Esophagus muscularis mucosa (tissue), 4 donors: ENCODE measurements at regions not wholly inside any gene's neighbourhood (a gene's known extent, or its start where the extent isn't known, plus 50 kb on each side); places are given as distances from the start of the nearest gene placed in this dataset.

ENCODE experiments used
- DNase-seq: peaks from one replicate; pipeline ENCODE4 v3.0.0-alpha.2; 2017; ENCODE audit errors: extremely low spot score
- H3K27ac ChIP-seq, 4 donors: fragments of 200-600 bp; sonication (generic); replicated peaks in 1 of 4; 1 replicate in 3 of 4; 2 replicates in 1 of 4; pipeline ENCODE4 v1.5.1; 2016 to 2019; ENCODE audit warnings: mild to moderate bottlenecking in 1 of 4
- H3K27me3 ChIP-seq, 4 donors: fragments of 200-600 bp; sonication (generic); one replicate each; pipeline versions ENCODE4 v1.5.1 to v1.6.0; 2016 to 2019
- H3K36me3 ChIP-seq, 4 donors: fragments of 200-600 bp; sonication (generic); one replicate each; pipeline ENCODE4 v1.5.1; 2016 to 2019
- H3K4me1 ChIP-seq, 4 donors: fragments of 200-600 bp; sonication (generic); one replicate each; pipeline ENCODE4 v1.5.1; 2016 to 2019
- H3K4me3 ChIP-seq, 4 donors: fragments of 200-600 bp; sonication (generic); 1 replicate in 2 of 4; 2 replicates in 2 of 4; pipeline ENCODE4 v1.5.1; 2016 to 2019; ENCODE audit warnings: mild to moderate bottlenecking in 4 of 4, moderate library complexity in 1 of 4
- H3K9me3 ChIP-seq, 4 donors: fragments of 200-600 bp; sonication (generic); 1 replicate in 3 of 4; 2 replicates in 1 of 4; pipeline ENCODE4 v1.5.1; 2016 to 2019
- EP300 ChIP-seq: sonication (generic); formaldehyde crosslinking; IDR thresholded peaks from one replicate; pipeline ENCODE4 v1.6.1; 2017; ENCODE audit warnings: antibody characterized with exemption
- POLR2A ChIP-seq: fragments of 450-650 bp; IDR thresholded peaks from one replicate; pipeline ENCODE4 v1.6.1; 2017; ENCODE audit warnings: antibody characterized with exemption, moderate library complexity, mild to moderate bottlenecking, low read depth
- POLR2AphosphoS5 ChIP-seq, 2 donors: sonication (generic); formaldehyde crosslinking; IDR thresholded peaks; one replicate each; pipeline ENCODE4 v1.6.1; 2017; ENCODE audit warnings: antibody characterized with exemption in 2 of 2
- WGBS: methylation state at CpG from one replicate; pipeline ENCODE4 v1.1.5; 2018; 5-methylcytosine and 5-hydroxymethylcytosine counted together
- intact Hi-C: fragments of 100-400 bp; cut with DNase I; formaldehyde crosslinking; loops from one replicate; pipeline ENCODE4 v1.15.1; 2023
- TF ChIP-seq, protein P1 (sequence below), 3 experiments: fragments of 200-600 bp in 2 of 3; fragments of 450-650 bp in 1 of 3; sonication (generic) in 2 of 3; IDR thresholded peaks; one replicate each; pipeline ENCODE4 v1.5.1; 2017 to 2019; ENCODE audit warnings: antibody characterized with exemption in 3 of 3, mild to moderate bottlenecking in 2 of 3, moderate library complexity in 1 of 3

DNA sequence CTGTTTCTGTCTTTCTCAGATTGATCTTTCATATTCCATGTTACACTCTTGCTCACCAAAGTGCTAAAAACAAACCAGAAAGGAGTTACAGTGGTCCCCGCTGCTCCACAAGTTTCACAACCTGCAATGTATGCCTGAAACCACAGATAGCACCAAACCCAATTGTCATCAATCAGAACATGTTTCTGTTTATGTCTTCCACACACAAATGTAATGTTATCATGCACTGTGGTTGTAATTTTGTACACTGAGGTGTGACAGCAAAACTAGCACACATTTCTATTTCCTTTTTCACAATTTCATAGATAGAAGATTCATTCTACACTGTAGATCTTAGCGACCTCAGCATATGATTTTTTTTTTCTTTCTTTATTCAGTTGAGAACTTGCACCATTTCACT, 1045.9 kb upstream of the RAG2 start:
- intact Hi-C loops, result no loop called here
- no peaks in the 10 kb centered on the region for H3K27me3 ChIP-seq
- DNase-seq, result no peak
- H3K36me3 ChIP-seq, result no peaks in the 10 kb centered on the region
- H3K27ac ChIP-seq, result no peak overlapping the region
- no peak overlapping the region for H3K4me3 ChIP-seq
- 84% methylated on average over 2 of the region's 2 CpGs for WGBS
- no peak for TF ChIP-seq EP300
- no peak for TF ChIP-seq POLR2AphosphoS5 (IDR thresholded peaks at IDR 0.05)
- TF ChIP-seq, protein P1, sequence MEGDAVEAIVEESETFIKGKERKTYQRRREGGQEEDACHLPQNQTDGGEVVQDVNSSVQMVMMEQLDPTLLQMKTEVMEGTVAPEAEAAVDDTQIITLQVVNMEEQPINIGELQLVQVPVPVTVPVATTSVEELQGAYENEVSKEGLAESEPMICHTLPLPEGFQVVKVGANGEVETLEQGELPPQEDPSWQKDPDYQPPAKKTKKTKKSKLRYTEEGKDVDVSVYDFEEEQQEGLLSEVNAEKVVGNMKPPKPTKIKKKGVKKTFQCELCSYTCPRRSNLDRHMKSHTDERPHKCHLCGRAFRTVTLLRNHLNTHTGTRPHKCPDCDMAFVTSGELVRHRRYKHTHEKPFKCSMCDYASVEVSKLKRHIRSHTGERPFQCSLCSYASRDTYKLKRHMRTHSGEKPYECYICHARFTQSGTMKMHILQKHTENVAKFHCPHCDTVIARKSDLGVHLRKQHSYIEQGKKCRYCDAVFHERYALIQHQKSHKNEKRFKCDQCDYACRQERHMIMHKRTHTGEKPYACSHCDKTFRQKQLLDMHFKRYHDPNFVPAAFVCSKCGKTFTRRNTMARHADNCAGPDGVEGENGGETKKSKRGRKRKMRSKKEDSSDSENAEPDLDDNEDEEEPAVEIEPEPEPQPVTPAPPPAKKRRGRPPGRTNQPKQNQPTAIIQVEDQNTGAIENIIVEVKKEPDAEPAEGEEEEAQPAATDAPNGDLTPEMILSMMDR (IDR thresholded peaks at IDR 0.05), result no peak
- TF ChIP-seq POLR2A, result no peak
- H3K9me3 ChIP-seq, result no peaks in the 10 kb centered on the region
- no peaks in the 10 kb centered on the region for H3K4me1 ChIP-seq

DNA sequence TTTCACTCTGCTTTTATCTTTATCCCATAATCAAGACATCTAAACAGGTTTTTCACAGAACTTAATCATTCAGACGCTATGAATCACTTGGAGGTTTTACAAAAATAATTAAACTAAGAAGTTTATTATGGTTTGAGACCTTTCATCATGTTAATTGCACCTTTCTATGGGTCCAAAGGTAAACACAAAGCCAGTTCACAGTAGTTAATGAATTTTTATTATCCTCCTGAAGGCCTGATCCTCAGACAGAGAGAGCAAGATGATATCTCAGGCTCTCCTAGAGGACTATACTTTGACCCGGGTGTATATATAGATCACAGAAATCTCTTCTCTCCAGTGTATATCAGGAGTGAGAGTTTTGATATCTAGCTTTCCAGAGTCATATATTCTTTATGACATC, 1044.3 kb upstream of the RAG2 start:
- no peaks in the 10 kb centered on the region for H3K9me3 ChIP-seq
- 53% methylated on average over 2 of the region's 2 CpGs for WGBS
- no peaks in the 10 kb centered on the region for H3K27me3 ChIP-seq
- H3K36me3 ChIP-seq, result no peaks in the 10 kb centered on the region
- intact Hi-C loops, result no loop called here
- H3K27ac ChIP-seq, result no peak overlapping the region
- TF ChIP-seq POLR2AphosphoS5 (IDR thresholded peaks at IDR 0.05), result no peak
- TF ChIP-seq EP300, result no peak
- TF ChIP-seq, protein P1 (IDR thresholded peaks at IDR 0.05), result no peak
- TF ChIP-seq POLR2A, result no peak
- no peaks in the 10 kb centered on the region for H3K4me1 ChIP-seq
- H3K4me3 ChIP-seq, result no peak overlapping the region
- DNase-seq, result no peak

DNA sequence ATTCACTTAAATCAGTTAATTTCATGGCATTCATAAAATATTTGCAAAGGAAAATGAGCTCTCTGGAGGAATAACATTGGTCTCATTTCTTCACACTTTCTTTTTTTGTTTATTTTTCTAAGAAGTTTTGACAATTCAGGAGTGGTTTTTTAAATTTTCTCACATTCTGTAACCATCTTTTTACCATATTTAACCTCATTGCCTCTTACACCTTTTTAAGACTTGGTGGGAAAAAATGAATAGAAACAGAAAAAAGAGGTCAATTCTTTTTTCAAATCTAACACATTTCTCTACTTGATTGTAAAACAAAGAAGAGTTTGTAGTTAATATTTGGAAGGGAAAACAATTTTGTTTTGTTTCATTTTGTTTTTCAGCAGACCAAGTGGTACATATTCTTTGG, 1034.7 kb upstream of the RAG2 start:
- no peak overlapping the region for H3K4me3 ChIP-seq
- intact Hi-C loops, result no loop called here
- no peak overlapping the region for H3K27ac ChIP-seq
- no peaks in the 10 kb centered on the region for H3K9me3 ChIP-seq
- no peaks in the 10 kb centered on the region for H3K27me3 ChIP-seq
- DNase-seq, result no peak
- no peaks in the 10 kb centered on the region for H3K4me1 ChIP-seq
- TF ChIP-seq POLR2AphosphoS5 (IDR thresholded peaks at IDR 0.05) (no peak), EP300 (no peak), POLR2A (no peak)
- TF ChIP-seq, protein P1 (IDR thresholded peaks at IDR 0.05), result no peak
- no peaks in the 10 kb centered on the region for H3K36me3 ChIP-seq

DNA sequence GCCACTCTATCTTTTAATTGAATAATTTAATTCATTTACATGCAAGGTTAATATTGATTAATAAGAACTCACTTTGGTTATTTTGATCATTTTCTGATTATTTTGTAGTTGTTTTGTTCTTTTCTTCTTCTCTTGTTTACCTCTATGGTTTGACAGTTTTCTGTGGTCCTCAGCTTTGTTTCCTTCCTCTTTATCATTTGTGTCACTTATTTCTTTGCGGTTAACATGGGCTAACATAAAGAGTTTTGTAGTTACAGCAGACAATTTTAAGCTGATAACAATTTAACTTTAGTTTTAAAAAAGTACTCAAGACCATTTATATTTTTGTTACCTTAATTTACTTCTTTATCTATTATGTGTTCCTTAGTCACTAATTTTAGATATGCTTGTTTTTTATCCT, 1032.8 kb upstream of the RAG2 start:
- H3K27me3 ChIP-seq, result no peaks in the 10 kb centered on the region
- no peaks in the 10 kb centered on the region for H3K4me1 ChIP-seq
- TF ChIP-seq EP300, result no peak
- TF ChIP-seq, protein P1 (IDR thresholded peaks at IDR 0.05), result no peak
- TF ChIP-seq POLR2A, result no peak
- no peak for TF ChIP-seq POLR2AphosphoS5 (IDR thresholded peaks at IDR 0.05)
- no peak for DNase-seq
- WGBS, result 85% methylated on average over 1 of the region's 1 CpG
- intact Hi-C loops, result no loop called here
- no peaks in the 10 kb centered on the region for H3K9me3 ChIP-seq
- H3K36me3 ChIP-seq, result no peaks in the 10 kb centered on the region
- H3K4me3 ChIP-seq, result no peak overlapping the region
- H3K27ac ChIP-seq, result no peak overlapping the region

DNA sequence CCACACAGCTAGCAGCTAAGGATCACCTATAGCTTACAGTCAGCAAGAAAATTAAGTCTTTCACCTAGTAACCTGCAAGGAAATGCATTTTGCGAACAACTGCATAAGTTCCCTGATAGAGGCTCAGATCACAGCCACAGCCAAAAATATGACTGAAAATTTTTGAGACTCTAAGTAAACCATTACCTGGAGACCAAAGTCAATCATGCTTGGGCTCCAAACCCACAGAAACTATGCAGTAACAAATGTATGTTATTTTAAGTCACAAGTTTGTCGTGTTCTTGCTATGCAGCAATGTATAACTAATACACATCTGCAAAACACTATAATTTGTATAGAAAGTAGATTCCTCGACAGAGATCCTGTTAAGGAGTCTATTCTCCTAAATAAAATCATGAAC, 1025.7 kb upstream of the RAG2 start:
- Histone ChIP-seq H3K9me3 (no peaks in the 10 kb centered on the region), H3K4me1 (no peaks in the 10 kb centered on the region), H3K36me3 (no peaks in the 10 kb centered on the region), H3K4me3 (no peak overlapping the region), H3K27ac (no peak overlapping the region), H3K27me3 (no peaks in the 10 kb centered on the region)
- intact Hi-C loops, result no loop called here
- 75% methylated on average over 3 of the region's 3 CpGs for WGBS
- TF ChIP-seq POLR2A (no peak), POLR2AphosphoS5 (IDR thresholded peaks at IDR 0.05) (no peak), EP300 (no peak)
- TF ChIP-seq, protein P1 (IDR thresholded peaks at IDR 0.05), result no peak
- DNase-seq, result no peak
